ENCODE measurements at regions not wholly inside any gene's neighbourhood (a gene's known extent, or its start where the extent isn't known, plus 50 kb on each side); places are given as distances from the start of the nearest gene placed in this dataset.

- ChIA-PET POLR2A (no interaction called here), CTCF (no interaction called here)
- no peak for DNase-seq (ENCODE audit: low read depth, low spot score)
- Histone ChIP-seq H3K4me3 (ENCODE audit: low read depth, low read length) (no peak overlapping the region), H3K27ac (ENCODE audit: low read depth, low read length) (no peak overlapping the region), H3K27me3 (ENCODE audit: control insufficient read depth, insufficient read depth, low read length) (no peaks in the 10 kb centered on the region), H3K9me3 (ENCODE audit: control insufficient read depth, insufficient read depth, low read length) (peaks cover 2% of the 10 kb centered on the region; the same call in 1 of the 2 replicates)
- TF ChIP-seq, protein P1, sequence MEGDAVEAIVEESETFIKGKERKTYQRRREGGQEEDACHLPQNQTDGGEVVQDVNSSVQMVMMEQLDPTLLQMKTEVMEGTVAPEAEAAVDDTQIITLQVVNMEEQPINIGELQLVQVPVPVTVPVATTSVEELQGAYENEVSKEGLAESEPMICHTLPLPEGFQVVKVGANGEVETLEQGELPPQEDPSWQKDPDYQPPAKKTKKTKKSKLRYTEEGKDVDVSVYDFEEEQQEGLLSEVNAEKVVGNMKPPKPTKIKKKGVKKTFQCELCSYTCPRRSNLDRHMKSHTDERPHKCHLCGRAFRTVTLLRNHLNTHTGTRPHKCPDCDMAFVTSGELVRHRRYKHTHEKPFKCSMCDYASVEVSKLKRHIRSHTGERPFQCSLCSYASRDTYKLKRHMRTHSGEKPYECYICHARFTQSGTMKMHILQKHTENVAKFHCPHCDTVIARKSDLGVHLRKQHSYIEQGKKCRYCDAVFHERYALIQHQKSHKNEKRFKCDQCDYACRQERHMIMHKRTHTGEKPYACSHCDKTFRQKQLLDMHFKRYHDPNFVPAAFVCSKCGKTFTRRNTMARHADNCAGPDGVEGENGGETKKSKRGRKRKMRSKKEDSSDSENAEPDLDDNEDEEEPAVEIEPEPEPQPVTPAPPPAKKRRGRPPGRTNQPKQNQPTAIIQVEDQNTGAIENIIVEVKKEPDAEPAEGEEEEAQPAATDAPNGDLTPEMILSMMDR (IDR thresholded peaks at IDR 0.05; ENCODE audit: low read depth, low read length): no peak
Measured at GRCh38 chr21:20308586-20309315, 689.5 kb upstream of the NCAM2 start.

DNA sequence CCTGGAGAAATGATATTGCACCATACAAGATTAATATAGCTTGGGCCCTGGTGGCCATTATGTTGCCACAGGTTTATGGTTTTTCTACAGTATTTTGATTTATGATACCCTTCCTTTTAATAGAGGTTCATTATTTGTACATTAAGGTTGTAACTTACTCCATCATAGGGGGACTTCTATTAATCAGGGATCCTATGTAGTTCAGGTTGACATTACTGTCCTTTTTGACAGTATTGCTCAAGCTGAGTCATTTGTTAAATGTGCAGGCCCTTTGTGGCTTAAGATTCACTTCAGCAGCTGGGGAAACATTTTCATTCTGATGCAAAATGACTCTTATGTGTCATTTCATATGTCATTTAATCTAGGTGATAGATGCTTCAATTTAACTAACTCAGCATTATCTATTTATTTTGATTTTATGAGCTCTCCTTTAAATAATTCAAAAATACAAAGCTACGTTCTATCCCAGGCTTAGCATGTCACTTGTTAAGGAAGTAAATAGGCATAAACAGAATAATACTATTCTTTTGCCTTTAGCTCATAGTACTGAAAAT is 686.9 kb upstream of the NCAM2 start:
- TF ChIP-seq, protein P1 (IDR thresholded peaks at IDR 0.05; ENCODE audit: low read depth, low read length): no peak
- Histone ChIP-seq H3K9me3 (ENCODE audit: control insufficient read depth, insufficient read depth, low read length) (peaks cover 4% of the 10 kb centered on the region), H3K27ac (ENCODE audit: low read depth, low read length) (no peak overlapping the region), H3K27me3 (ENCODE audit: control insufficient read depth, insufficient read depth, low read length) (no peaks in the 10 kb centered on the region), H3K4me3 (ENCODE audit: low read depth, low read length) (no peak overlapping the region)
- ChIA-PET POLR2A (no interaction called here), CTCF (no interaction called here)
- no peak for DNase-seq (ENCODE audit: low read depth, low spot score)

GRCh38 chr21:20313013-20313412 is 685.2 kb upstream of the NCAM2 start:
- TF ChIP-seq, protein P1 (IDR thresholded peaks at IDR 0.05; ENCODE audit: low read depth, low read length): no peak
- ChIA-PET CTCF (no interaction called here), POLR2A (no interaction called here)
- H3K4me3 ChIP-seq (ENCODE audit: low read depth, low read length): no peak overlapping the region
- no peaks in the 10 kb centered on the region for H3K27me3 ChIP-seq (ENCODE audit: control insufficient read depth, insufficient read depth, low read length)
- no peak for DNase-seq (ENCODE audit: low read depth, low spot score)
- H3K9me3 ChIP-seq (ENCODE audit: control insufficient read depth, insufficient read depth, low read length): peaks cover 4% of the 10 kb centered on the region
- no peak overlapping the region for H3K27ac ChIP-seq (ENCODE audit: low read depth, low read length)

DNA sequence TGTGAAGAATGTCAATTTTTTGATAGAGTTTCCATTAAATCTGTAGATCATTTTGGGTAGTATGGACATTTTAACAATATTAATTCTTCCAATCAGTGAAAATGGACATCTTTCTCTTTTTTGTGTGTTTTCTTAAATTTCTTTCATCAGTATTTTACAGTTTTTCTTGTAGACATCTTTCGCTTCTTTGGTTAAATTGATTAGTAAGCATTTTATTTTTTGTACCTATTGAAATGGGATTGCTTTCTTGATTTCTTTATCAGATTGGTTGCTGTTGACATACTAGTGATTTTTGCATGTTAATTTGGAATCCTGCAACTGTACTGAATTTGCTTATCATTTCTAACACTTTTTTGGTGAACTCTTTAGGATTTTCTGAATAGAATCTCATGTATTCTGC is 683.2 kb upstream of the NCAM2 start:
- Histone ChIP-seq H3K9me3 (ENCODE audit: control insufficient read depth, insufficient read depth, low read length) (peaks cover 4% of the 10 kb centered on the region), H3K4me3 (ENCODE audit: low read depth, low read length) (no peak overlapping the region), H3K27ac (ENCODE audit: low read depth, low read length) (no peak overlapping the region), H3K27me3 (ENCODE audit: control insufficient read depth, insufficient read depth, low read length) (no peaks in the 10 kb centered on the region)
- CTCF ChIA-PET: no interaction called here
- DNase-seq (ENCODE audit: low read depth, low spot score): no peak
- POLR2A ChIA-PET: no interaction called here
- TF ChIP-seq, protein P1 (IDR thresholded peaks at IDR 0.05; ENCODE audit: low read depth, low read length): no peak

DNA sequence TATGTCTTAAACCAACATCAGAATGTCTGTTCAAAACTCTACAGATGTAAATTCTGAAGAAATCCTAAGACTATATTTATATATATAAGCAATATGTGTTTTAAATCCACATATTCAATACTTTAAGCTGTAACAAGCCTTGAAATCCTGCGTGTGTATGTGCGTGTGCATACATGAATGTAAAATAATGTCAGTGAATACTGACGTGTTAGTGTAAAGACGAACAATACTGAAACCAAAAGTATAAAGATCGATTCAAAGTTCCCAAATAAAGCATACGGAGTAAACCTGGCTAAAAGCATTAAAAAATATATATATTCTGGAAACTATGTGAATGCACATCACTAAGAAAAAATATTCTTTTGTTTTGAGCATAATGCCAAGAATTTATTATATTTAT is 668.6 kb upstream of the NCAM2 start:
- peaks cover 12% of the 10 kb centered on the region; the same call in 1 of the 2 replicates for H3K9me3 ChIP-seq (ENCODE audit: control insufficient read depth, insufficient read depth, low read length)
- no peak for DNase-seq (ENCODE audit: low read depth, low spot score)
- H3K27ac ChIP-seq (ENCODE audit: low read depth, low read length): no peak overlapping the region
- TF ChIP-seq, protein P1 (IDR thresholded peaks at IDR 0.05; ENCODE audit: low read depth, low read length): no peak
- no peaks in the 10 kb centered on the region for H3K27me3 ChIP-seq (ENCODE audit: control insufficient read depth, insufficient read depth, low read length)
- ChIA-PET POLR2A (no interaction called here), CTCF (no interaction called here)
- H3K4me3 ChIP-seq (ENCODE audit: low read depth, low read length): no peak overlapping the region

Measured in AG04450 (cell line).